DOHH2 (cell line): ENCODE measurements at regions not wholly inside any gene's neighbourhood (a gene's known extent, or its start where the extent isn't known, plus 50 kb on each side); places are given as distances from the start of the nearest gene placed in this dataset.

Experiments used
- H3F3A ChIP-seq: fragments of 200-600 bp; sonication (generic), shearing (Covaris generic); 2 replicates; pipeline ENCODE4 v1.6.0; 2016; ENCODE audit warnings: antibody characterized with exemption, mild to moderate bottlenecking; ENCODE audit not compliant: control insufficient read depth, insufficient read depth
- H3K27ac ChIP-seq: fragments of 200-600 bp; sonication (generic); 2 replicates; pipeline ENCODE4 v1.5.1; 2014; ENCODE audit warnings: low read depth, mild to moderate bottlenecking, low read length, moderate library complexity
- H3K27me3 ChIP-seq: fragments of 200-600 bp; sonication (generic); 2 replicates; pipeline ENCODE4 v1.6.1; 2014; ENCODE audit warnings: mild to moderate bottlenecking, low read length, mixed read lengths; ENCODE audit not compliant: control insufficient read depth
- H3K36me3 ChIP-seq: fragments of 200-600 bp; sonication (generic); 2 replicates; pipeline ENCODE4 v1.6.1; 2014; ENCODE audit warnings: mild to moderate bottlenecking, low read length, moderate library complexity, mixed read lengths; ENCODE audit not compliant: control insufficient read depth
- H3K4me1 ChIP-seq: fragments of 200-600 bp; sonication (generic); 2 replicates; pipeline ENCODE4 v1.6.1; 2014; ENCODE audit warnings: mild to moderate bottlenecking, low read length, mixed read lengths; ENCODE audit not compliant: control insufficient read depth
- H3K4me2 ChIP-seq: fragments of 200-600 bp; sonication (generic); 2 replicates; pipeline ENCODE4 v1.6.0; 2014; ENCODE audit warnings: mild to moderate bottlenecking, low read length, moderate library complexity
- H3K4me3 ChIP-seq: fragments of 200-600 bp; sonication (generic); 2 replicates; pipeline ENCODE4 v1.5.1; 2014; ENCODE audit warnings: mild to moderate bottlenecking, low read length, mixed read lengths
- H3K79me2 ChIP-seq: fragments of 200-600 bp; sonication (generic); 2 replicates; pipeline ENCODE4 v1.6.1; 2014; ENCODE audit warnings: mild to moderate bottlenecking, low read length, mixed read lengths; ENCODE audit not compliant: control insufficient read depth
- H3K9me2 ChIP-seq: fragments of 200-600 bp; sonication (generic); replicated peaks from 2 replicates; pipeline ENCODE4 v1.6.1; 2014; ENCODE audit warnings: mild to moderate bottlenecking, low read length, mixed read lengths; ENCODE audit not compliant: control insufficient read depth
- H3K9me3 ChIP-seq: fragments of 200-600 bp; sonication (generic); 2 replicates; pipeline ENCODE4 v1.6.1; 2014; ENCODE audit warnings: antibody characterized with exemption, low read length, mixed read lengths; ENCODE audit not compliant: control insufficient read depth, insufficient read depth
- H4K20me1 ChIP-seq: fragments of 200-600 bp; sonication (generic); 2 replicates; pipeline ENCODE4 v1.6.0; 2014; ENCODE audit warnings: low read depth, mild to moderate bottlenecking, antibody characterized with exemption, low read length, moderate library complexity; ENCODE audit not compliant: control insufficient read depth, insufficient read depth
- EZH2phosphoT487 ChIP-seq: fragments of 200-600 bp; sonication (generic); IDR thresholded peaks from 2 replicates; pipeline ENCODE4 v1.6.1; 2017; ENCODE audit warnings: borderline replicate concordance, mild to moderate bottlenecking, antibody characterized with exemption, low read length, moderate library complexity, mixed read lengths
- TF ChIP-seq, protein P1 (sequence below): fragments of 200-600 bp; sonication (generic); IDR thresholded peaks from one replicate; pipeline ENCODE4 v1.5.1; 2014; ENCODE audit warnings: antibody characterized with exemption, mild to moderate bottlenecking, low read depth, low read length; ENCODE audit not compliant: poor library complexity, severe bottlenecking

DNA sequence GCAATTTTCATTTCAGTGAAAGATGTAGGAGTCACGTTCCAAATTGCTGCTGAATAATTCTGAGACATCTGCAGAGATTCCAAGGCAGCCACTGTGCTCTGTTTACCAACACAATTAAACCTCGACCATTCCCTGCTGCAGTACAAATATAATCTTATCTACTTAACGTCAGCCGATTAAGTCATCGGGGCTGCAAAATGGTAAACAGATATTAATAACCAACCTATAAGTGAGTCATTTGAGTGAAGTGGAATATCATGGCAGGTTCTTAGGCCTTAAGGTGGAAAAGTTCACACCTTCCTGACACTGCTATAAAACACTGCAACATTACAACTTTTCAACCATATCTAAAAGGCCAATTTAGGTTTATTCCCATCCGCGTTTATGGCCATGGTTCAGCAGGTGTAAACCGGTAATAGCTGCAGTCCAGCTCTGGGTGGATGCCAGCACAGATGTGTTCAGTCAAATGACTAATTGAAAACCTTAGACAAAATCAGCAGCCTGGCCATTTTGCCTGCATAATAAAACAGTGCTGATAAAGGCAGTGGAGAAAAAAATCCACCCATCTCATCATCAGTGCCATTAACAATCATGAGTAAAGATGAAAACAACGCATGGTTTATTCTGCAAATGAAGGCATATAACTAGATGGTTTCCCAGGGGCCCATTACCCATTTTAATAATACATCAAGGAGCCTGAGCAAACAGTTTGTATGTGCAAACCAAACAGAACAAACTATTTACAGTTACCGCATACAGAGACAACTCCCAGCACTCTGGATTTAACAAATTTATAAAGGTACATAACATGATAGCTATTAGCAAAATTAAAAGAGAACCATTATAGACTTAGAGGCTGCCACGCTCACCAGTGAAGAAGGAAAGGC, 202.9 kb upstream of the IRX3 start:
- no peak for TF ChIP-seq EZH2phosphoT487
- TF ChIP-seq, protein P1, sequence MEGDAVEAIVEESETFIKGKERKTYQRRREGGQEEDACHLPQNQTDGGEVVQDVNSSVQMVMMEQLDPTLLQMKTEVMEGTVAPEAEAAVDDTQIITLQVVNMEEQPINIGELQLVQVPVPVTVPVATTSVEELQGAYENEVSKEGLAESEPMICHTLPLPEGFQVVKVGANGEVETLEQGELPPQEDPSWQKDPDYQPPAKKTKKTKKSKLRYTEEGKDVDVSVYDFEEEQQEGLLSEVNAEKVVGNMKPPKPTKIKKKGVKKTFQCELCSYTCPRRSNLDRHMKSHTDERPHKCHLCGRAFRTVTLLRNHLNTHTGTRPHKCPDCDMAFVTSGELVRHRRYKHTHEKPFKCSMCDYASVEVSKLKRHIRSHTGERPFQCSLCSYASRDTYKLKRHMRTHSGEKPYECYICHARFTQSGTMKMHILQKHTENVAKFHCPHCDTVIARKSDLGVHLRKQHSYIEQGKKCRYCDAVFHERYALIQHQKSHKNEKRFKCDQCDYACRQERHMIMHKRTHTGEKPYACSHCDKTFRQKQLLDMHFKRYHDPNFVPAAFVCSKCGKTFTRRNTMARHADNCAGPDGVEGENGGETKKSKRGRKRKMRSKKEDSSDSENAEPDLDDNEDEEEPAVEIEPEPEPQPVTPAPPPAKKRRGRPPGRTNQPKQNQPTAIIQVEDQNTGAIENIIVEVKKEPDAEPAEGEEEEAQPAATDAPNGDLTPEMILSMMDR: no peak
- H3K4me2 ChIP-seq: no peak overlapping the region
- H3K36me3 ChIP-seq: no peaks in the 10 kb centered on the region
- H3K79me2 ChIP-seq: no peaks in the 10 kb centered on the region
- H3K9me3 ChIP-seq: no peaks in the 10 kb centered on the region
- H3F3A ChIP-seq: no peaks in the 10 kb centered on the region
- no peaks in the 10 kb centered on the region for H3K4me1 ChIP-seq
- H3K27ac ChIP-seq: no peak overlapping the region
- no peaks in the 10 kb centered on the region for H4K20me1 ChIP-seq
- no peak overlapping the region for H3K4me3 ChIP-seq
- H3K9me2 ChIP-seq: no peaks in the 10 kb centered on the region
- no peaks in the 10 kb centered on the region for H3K27me3 ChIP-seq

- H3K27me3 ChIP-seq: no peaks in the 10 kb centered on the region
- H3K36me3 ChIP-seq: no peaks in the 10 kb centered on the region
- no peak overlapping the region for H3K27ac ChIP-seq
- no peak overlapping the region for H3K4me3 ChIP-seq
- H3K9me3 ChIP-seq: no peaks in the 10 kb centered on the region
- no peaks in the 10 kb centered on the region for H3K4me1 ChIP-seq
- H3K79me2 ChIP-seq: no peaks in the 10 kb centered on the region
- TF ChIP-seq EZH2phosphoT487: no peak
- TF ChIP-seq, protein P1: no peak
- H4K20me1 ChIP-seq: no peaks in the 10 kb centered on the region
- H3F3A ChIP-seq: no peaks in the 10 kb centered on the region
- no peaks in the 10 kb centered on the region for H3K9me2 ChIP-seq
- H3K4me2 ChIP-seq: no peak overlapping the region
These were observed 202.1 kb upstream of the IRX3 start for GRCh38 chr16:54488729-54489128.

GRCh38 chr16:54487933-54488332, 201.3 kb upstream of the IRX3 start:
- no peak overlapping the region for H3K4me2 ChIP-seq
- H3K9me2 ChIP-seq: no peaks in the 10 kb centered on the region
- no peaks in the 10 kb centered on the region for H3K36me3 ChIP-seq
- H3K79me2 ChIP-seq: no peaks in the 10 kb centered on the region
- no peaks in the 10 kb centered on the region for H3K4me1 ChIP-seq
- TF ChIP-seq EZH2phosphoT487: no peak
- TF ChIP-seq, protein P1: no peak
- H3K27ac ChIP-seq: no peak overlapping the region
- H4K20me1 ChIP-seq: no peaks in the 10 kb centered on the region
- H3K4me3 ChIP-seq: no peak overlapping the region
- H3K9me3 ChIP-seq: no peaks in the 10 kb centered on the region
- H3K27me3 ChIP-seq: no peaks in the 10 kb centered on the region
- H3F3A ChIP-seq: no peaks in the 10 kb centered on the region
